ENCODE measurements at regions not wholly inside any gene's neighbourhood (a gene's known extent, or its start where the extent isn't known, plus 50 kb on each side); places are given as distances from the start of the nearest gene placed in this dataset.

- TF ChIP-seq ARID5B (CRISPR knock-in tag; IDR thresholded peaks at IDR 0.05) (no peak), CTCF (CRISPR knock-in tag; IDR thresholded peaks at IDR 0.05) (no peak), ATRX (CRISPR knock-in tag; IDR thresholded peaks at IDR 0.05; ENCODE audit: borderline replicate concordance) (no peak), MAZ (IDR thresholded peaks at IDR 0.05; ENCODE audit: borderline replicate concordance, low read depth, low read length) (no peak), MAZ (CRISPR knock-in tag; IDR thresholded peaks at IDR 0.05; ENCODE audit: low read depth) (no peak), ZBTB4 (CRISPR knock-in tag; IDR thresholded peaks at IDR 0.05; ENCODE audit: borderline replicate concordance) (no peak), TBP (CRISPR knock-in tag; IDR thresholded peaks at IDR 0.05) (no peak)
Measured at GRCh38 chr5:56306433-56307150, 73.5 kb upstream of the ANKRD55 start.

Measured in HepG2 (cell line).